Stimulated activated CD8-positive, alpha-beta memory T cell treated with anti-CD3 and anti-CD28 coated beads, Interleukin-4, amount 100 ng/mL, for 24 hours (primary cell): ENCODE measurements at regions not wholly inside any gene's neighbourhood (a gene's known extent, or its start where the extent isn't known, plus 50 kb on each side); places are given as distances from the start of the nearest gene placed in this dataset.

Source experiments
- DNase-seq: peaks from one replicate; pipeline ENCODE4 v3.0.0-alpha.2; 2020; ENCODE audit warnings: low read depth

- DNase-seq: no peak
These were observed 272.3 kb upstream of the WWC1 start for GRCh38 chr5:168019143-168019542.

- DNase-seq: no peak
These were observed 270.7 kb upstream of the WWC1 start for GRCh38 chr5:168020542-168021294.

GRCh38 chr5:168022446-168023169 lies 268.8 kb upstream of the WWC1 start:
- no peak for DNase-seq

GRCh38 chr5:168023191-168023590 lies 268.3 kb upstream of the WWC1 start:
- no peak for DNase-seq

- no peak for DNase-seq
These were observed 267.1 kb upstream of the WWC1 start for GRCh38 chr5:168024306-168024705.

GRCh38 chr5:168027007-168027406 lies 264.4 kb upstream of the WWC1 start:
- DNase-seq: no peak

- DNase-seq: no peak
These were observed 260.5 kb upstream of the WWC1 start for GRCh38 chr5:168030912-168031311.

- no peak for DNase-seq
These were observed 259.8 kb upstream of the WWC1 start for GRCh38 chr5:168031614-168032013.

DNA sequence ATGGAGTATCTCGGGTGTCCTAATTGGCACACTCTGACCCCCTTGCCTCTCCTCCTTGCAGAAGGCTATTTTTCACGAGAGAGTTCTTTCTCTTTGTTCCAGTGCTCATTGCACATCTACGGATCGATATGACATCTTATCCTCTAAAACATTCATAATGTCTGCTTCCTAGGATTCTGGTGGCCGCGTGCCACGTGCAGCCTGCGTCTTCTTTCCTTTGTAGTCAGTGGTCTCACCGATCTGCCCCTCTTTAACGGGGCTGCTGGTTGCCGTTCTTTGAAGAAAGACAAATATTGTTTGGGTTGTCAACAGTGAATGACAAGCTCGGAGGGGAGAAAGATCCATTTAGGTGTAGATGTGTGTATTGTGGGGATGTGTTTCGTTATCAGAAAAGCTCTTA lies 252.4 kb upstream of the WWC1 start:
- no peak for DNase-seq

GRCh38 chr5:168039566-168040248 lies 251.7 kb upstream of the WWC1 start:
- DNase-seq: no peak

DNA sequence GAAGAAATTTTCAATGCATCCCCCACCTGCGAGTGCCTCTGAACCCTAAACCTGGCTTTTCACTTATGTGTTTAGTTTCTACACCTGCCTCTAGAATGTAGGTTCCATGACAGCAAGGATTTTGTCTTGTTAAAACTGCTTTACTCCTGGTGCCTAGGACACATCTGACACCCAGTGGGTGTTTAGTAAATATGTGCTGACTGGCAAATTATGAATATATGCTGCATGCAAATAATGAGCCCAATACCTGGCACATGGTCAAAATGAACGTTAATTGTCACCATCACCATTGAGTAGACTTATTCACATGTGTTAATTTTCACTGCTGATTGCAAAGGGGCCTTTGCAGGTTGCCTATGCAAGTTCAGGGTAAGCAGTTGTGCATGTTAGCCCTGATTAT lies 249.9 kb upstream of the WWC1 start:
- DNase-seq: no peak

GRCh38 chr5:168042284-168043068 lies 249.0 kb upstream of the WWC1 start:
- DNase-seq: no peak

GRCh38 chr5:168046163-168046562 lies 245.3 kb upstream of the WWC1 start:
- DNase-seq: no peak

GRCh38 chr5:168047043-168047668 lies 244.3 kb upstream of the WWC1 start:
- DNase-seq: no peak

DNA sequence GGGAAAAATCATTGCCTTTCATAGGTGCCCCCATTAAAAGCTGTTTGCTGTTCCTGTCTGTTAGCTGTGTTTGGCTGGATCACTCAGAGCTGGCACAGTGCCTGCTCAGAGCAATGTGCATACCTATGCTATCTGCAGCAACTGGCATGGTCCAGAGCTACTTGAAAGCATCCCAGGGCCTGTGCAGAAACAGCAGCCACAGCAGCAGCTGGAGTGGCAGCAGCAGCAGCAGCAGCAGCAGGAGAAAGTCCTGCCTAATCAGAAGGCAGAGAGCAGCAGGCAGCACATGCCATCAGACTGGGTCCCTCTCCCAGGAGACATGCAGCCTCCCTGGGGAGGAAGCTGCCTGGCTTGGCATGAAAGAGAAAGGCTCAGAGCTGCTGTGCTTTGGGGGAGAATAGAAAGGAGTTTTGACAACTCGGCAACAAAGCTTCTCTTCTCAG lies 243.8 kb upstream of the WWC1 start:
- DNase-seq: no peak

DNA sequence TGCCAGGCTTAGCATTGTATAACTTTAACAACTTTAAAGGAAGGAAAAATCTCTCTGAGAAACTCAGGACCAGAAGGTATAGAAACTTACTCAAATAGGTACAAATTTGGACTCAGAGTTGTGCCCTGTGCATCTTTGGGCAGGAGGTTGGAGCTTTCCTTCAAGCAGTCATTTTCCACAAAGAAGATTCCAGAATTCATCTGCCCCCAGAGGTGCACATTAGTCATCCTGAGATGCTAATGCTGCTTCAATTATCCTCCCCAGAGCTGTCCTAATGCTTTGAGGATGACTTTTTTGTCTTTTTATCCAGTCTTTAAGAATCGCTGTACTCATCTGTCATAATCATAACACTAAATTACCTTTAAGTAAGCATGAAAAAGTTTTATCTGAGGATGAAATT lies 243.0 kb upstream of the WWC1 start:
- DNase-seq: no peak

DNA sequence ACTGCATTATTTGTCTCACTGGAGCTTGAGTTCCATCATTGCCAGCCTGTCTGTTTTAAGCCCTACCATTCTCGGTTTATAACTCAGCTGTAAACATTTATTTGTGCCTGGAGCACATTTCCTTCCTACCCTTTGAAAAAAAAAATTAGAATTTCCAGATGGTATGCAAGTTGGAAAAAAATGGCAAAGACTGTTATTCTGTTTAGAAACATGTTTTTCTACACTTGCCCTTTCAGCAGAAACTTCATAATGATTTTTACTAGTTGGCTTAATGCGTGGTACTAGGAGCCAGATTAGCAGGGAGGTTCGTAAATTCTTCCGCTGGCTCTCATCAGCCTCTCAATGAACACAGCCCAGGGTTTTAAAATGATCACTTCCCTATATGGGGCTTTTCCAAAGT lies 238.8 kb upstream of the WWC1 start:
- no peak for DNase-seq

DNA sequence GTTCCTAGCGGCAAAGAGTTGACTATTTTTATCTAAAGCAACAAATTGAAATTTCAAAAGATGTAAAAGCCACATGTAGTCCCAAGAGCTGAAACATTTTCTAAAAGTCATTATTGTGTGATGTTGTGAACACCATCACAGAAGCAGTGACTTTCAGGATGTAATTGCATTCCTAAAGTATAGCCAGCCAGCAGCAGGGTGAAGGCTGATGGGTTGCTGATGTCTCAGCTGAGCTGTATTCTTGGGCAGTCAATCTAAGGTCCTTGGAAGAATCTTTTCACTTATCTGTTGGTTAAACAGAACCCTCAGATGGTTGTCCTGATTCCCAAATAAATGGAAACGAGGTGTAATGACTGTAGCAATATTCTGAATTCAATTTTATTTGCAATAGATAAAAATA lies 237.4 kb upstream of the WWC1 start:
- no peak for DNase-seq

DNA sequence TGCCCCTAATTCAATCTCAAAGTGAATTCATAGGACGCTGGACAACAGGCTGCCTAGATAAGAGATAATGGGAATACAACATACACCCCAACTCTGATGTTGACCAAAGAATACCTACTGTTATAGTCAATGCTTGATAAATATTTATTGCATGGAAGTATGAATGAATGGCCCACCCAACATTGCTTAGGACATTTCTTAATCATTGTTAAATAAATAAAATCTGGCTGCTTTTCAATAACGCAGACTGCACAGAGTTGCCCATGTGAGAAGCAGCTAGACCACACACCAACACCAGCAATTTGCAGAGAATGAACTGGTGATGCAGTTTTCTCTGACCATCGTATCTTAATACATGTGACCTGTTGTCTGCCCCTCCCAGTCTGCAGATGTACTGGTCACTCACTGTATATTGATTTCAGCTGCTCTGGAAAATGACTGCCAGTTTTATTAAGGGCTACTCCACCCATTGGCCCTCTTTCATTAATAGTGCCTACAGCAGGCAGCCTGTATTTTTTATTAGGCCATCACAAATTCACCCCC lies 236.2 kb upstream of the WWC1 start:
- DNase-seq: no peak

GRCh38 chr5:168055961-168056360 lies 235.5 kb upstream of the WWC1 start:
- no peak for DNase-seq

DNA sequence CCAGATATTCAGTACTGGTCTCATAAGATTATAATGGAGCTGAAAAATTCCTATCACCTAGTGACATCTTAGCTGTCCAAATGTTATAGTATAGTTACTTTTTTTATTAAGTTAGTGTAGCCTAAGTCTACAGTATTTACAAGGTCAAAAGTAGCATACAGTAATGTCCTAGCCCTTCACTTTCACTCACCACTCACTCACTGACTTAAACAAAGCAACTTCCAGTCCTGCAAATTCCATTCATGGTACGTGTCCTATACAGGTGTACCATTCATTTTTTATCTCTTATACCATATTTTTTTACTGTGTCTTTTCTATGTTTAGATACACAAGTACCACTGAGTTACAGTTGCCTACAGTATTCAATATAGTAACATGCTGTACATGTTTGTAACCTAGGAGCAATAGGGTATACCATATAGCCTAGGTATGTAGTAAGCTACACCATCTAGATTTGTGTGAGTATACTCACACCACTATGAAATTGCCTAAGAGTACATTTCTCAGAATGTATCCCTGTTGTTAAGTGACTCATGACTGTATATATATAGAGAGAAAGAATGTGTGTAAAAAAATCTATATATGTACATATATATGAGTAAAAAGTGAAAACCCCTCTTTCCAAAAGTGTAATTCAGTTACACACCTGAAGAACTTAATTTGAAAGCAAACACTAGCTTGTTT lies 234.8 kb upstream of the WWC1 start:
- DNase-seq: no peak
